ENCODE measurements at regions not wholly inside any gene's neighbourhood (a gene's known extent, or its start where the extent isn't known, plus 50 kb on each side); places are given as distances from the start of the nearest gene placed in this dataset.

DNA sequence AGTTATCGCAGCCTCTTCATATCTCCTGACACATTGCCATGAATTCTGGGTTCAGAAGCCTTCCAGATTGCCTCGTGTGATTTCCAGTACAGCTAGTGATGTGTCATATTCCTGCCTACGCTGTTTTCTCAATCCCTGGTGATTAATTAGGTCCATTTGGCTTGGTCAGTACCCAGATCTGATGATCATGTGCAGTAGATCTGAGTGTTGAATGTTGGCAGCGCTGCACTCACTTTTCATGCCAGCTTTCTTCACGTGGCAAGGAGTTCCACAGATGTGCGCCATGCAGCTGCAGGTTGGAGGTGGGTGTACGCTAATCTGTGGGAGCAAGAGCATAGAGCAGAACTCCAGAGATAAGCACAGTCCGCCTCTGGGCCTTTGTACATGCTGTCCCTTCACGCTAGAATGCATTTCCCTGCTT lies 86.9 kb upstream of the COL6A5 start:
- TF ChIP-seq, protein P1, sequence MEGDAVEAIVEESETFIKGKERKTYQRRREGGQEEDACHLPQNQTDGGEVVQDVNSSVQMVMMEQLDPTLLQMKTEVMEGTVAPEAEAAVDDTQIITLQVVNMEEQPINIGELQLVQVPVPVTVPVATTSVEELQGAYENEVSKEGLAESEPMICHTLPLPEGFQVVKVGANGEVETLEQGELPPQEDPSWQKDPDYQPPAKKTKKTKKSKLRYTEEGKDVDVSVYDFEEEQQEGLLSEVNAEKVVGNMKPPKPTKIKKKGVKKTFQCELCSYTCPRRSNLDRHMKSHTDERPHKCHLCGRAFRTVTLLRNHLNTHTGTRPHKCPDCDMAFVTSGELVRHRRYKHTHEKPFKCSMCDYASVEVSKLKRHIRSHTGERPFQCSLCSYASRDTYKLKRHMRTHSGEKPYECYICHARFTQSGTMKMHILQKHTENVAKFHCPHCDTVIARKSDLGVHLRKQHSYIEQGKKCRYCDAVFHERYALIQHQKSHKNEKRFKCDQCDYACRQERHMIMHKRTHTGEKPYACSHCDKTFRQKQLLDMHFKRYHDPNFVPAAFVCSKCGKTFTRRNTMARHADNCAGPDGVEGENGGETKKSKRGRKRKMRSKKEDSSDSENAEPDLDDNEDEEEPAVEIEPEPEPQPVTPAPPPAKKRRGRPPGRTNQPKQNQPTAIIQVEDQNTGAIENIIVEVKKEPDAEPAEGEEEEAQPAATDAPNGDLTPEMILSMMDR (IDR thresholded peaks at IDR 0.05) = no peak
- TF ChIP-seq POLR2A (IDR thresholded peaks at IDR 0.05; ENCODE audit: low read depth) (no peak), EP300 (IDR thresholded peaks at IDR 0.05) (no peak), POLR2AphosphoS5 (IDR thresholded peaks at IDR 0.05) (no peak)

Data from esophagus muscularis mucosa (tissue), 4 donors.